ENCODE measurements at regions not wholly inside any gene's neighbourhood (a gene's known extent, or its start where the extent isn't known, plus 50 kb on each side); places are given as distances from the start of the nearest gene placed in this dataset.

GRCh38 chr13:44045180-44045562 is 165.5 kb downstream of the LACC1 start:
- Histone ChIP-seq H3K4me2 (no peak overlapping the region), H3K4me3 (no peak overlapping the region), H3K9me2 (ENCODE audit: insufficient read depth) (no peaks in the 10 kb centered on the region), H3K79me2 (replicated peaks; ENCODE audit: insufficient read depth) (no peaks in the 10 kb centered on the region), H3F3A (replicated peaks; ENCODE audit: low read depth) (no peaks in the 10 kb centered on the region), H4K20me1 (replicated peaks; ENCODE audit: insufficient read depth) (no peaks in the 10 kb centered on the region), H3K4me1 (ENCODE audit: insufficient read depth) (no peaks in the 10 kb centered on the region), H3K27ac (ENCODE audit: low read depth) (no peak overlapping the region), H3K36me3 (ENCODE audit: insufficient read depth) (no peaks in the 10 kb centered on the region), H3K27me3 (ENCODE audit: insufficient read depth) (no peaks in the 10 kb centered on the region), H2AFZ (peak overlapping the region; percentile 82; the same call in 1 of the 2 replicates)
- no peak overlapping the region; the same call in 1 of the 2 replicates for H3K27ac Mint-ChIP-seq
- TF ChIP-seq ZNF462 (CRISPR knock-in tag; IDR thresholded peaks at IDR 0.05), result no peak
- no peak for TF ChIP-seq STAT1 (IDR thresholded peaks at IDR 0.05; ENCODE audit: unreplicated experiment)
- no peak for TF ChIP-seq CTCF (conservative IDR thresholded peaks at IDR 0.05; ENCODE audit: low read depth in 2 of 2)
- no peak for TF ChIP-seq ETS1 (IDR thresholded peaks at IDR 0.05)
- no peak for TF ChIP-seq CREB1 (CRISPR knock-in tag; IDR thresholded peaks at IDR 0.05; ENCODE audit: low read depth)
- no peak for TF ChIP-seq NANOG (IDR thresholded peaks at IDR 0.05; ENCODE audit: borderline replicate concordance)
- TF ChIP-seq POLR2AphosphoS5 (IDR thresholded peaks at IDR 0.05; ENCODE audit: low read depth), result no peak
- TF ChIP-seq ZNF114 (CRISPR knock-in tag; IDR thresholded peaks at IDR 0.05), result no peak
- no peak for TF ChIP-seq ZNF331 (CRISPR knock-in tag; IDR thresholded peaks at IDR 0.05; ENCODE audit: low read depth)
- TF ChIP-seq EZH2 (IDR thresholded peaks at IDR 0.05; ENCODE audit: low read depth, unreplicated experiment), result no peak
- H3K36me3 Mint-ChIP-seq (ENCODE audit: low read depth), result no peaks in the 10 kb centered on the region
- no peaks in the 10 kb centered on the region for H3K9me3 Mint-ChIP-seq
- DNase-seq (ENCODE audit: low spot score) (no peak), ATAC-seq (no peak)
- H3K4me1 Mint-ChIP-seq, result peaks cover 22% of the 10 kb centered on the region
- H3K4me3 Mint-ChIP-seq, result no peak overlapping the region
- H3K27me3 Mint-ChIP-seq (ENCODE audit: insufficient read depth, low read depth, poor library complexity), result no peaks in the 10 kb centered on the region
